ENCODE measurements at regions not wholly inside any gene's neighbourhood (a gene's known extent, or its start where the extent isn't known, plus 50 kb on each side); places are given as distances from the start of the nearest gene placed in this dataset.

DNA sequence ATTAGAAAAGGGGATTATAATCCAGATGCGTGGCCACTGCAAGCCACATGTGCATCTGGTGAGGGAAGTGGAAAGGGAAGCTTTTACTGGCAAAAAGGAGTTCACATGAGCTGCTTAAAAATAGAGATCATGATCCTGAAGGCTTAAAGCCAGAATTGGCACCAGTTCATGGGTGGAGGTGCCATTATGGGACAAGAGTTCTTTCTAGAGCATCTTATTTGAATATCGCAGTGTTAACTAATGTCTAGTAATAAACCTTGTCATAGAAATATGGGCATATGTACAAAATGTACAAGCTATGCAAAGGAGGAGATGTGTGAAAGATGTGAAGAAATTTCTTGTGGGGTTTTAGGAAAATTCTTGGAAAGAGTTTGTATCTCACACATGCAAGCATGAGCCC lies 178.4 kb upstream of the CBLB start (continued):
- TF ChIP-seq, protein P1, sequence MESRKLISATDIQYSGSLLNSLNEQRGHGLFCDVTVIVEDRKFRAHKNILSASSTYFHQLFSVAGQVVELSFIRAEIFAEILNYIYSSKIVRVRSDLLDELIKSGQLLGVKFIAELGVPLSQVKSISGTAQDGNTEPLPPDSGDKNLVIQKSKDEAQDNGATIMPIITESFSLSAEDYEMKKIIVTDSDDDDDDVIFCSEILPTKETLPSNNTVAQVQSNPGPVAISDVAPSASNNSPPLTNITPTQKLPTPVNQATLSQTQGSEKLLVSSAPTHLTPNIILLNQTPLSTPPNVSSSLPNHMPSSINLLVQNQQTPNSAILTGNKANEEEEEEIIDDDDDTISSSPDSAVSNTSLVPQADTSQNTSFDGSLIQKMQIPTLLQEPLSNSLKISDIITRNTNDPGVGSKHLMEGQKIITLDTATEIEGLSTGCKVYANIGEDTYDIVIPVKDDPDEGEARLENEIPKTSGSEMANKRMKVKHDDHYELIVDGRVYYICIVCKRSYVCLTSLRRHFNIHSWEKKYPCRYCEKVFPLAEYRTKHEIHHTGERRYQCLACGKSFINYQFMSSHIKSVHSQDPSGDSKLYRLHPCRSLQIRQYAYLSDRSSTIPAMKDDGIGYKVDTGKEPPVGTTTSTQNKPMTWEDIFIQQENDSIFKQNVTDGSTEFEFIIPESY (IDR thresholded peaks at IDR 0.05) = no peak
- TF ChIP-seq TAF1 (conservative IDR thresholded peaks at IDR 0.05) = no peak
- no peak for TF ChIP-seq YY1 (IDR thresholded peaks at IDR 0.05)
- TF ChIP-seq, protein P2, sequence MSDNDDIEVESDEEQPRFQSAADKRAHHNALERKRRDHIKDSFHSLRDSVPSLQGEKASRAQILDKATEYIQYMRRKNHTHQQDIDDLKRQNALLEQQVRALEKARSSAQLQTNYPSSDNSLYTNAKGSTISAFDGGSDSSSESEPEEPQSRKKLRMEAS (IDR thresholded peaks at IDR 0.05) = no peak
- no peak for TF ChIP-seq SP1 (IDR thresholded peaks at IDR 0.05)
- TF ChIP-seq RAD21 (IDR thresholded peaks at IDR 0.05) = no peak

DNA sequence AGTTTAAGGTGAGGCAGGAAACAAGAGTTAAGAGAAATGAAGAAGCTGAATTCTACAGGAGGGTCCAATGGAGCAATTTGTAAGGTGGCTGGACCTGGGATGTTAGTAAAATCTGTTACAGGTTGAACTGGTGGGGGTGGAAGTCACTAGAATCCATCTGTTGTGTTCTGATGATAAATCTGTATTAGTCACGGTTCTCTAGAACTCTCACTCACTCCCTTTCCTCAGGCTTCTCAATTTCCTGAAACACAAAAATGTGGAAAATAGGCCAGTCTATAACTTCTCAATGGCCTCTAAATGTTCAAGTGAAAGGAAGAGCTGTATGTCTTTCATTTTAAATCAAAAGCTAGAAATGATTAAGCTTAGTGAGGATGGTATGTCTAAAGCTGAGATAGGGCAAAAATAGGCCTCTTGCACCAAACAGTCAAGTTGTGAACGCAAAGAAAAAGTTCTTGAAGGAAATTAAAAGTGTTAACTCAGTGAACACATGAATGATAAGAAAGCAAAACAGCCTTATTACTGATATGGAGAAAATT lies 180.2 kb upstream of the CBLB start:
- 89% methylated on average over 2 of the region's 2 CpGs for WGBS

DNA sequence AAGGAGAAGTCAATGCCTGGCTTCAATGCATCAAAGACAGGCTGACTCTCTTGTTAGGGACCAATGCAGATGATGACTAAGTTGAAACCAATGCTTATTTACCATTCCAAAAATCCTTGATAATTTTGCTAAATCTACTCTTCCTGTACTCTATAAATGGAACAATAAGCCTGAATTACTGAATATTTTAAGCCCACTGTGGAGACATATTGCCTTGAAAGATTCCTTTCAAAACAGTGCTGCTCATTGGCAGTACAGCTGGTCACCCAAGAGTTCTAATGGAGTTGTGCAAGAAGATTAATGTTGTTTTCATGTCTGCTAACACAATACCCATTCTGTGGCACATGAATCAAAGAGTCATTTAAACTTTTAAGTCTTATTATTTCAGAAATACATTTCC lies 181.0 kb upstream of the CBLB start:
- Histone ChIP-seq H3K27me3 (ENCODE audit: control insufficient read depth in 4 of 4, insufficient read depth in 4 of 4, low read length in 3 of 4) (no peaks in the 10 kb centered on the region), H3K9me3 (ENCODE audit: control insufficient read depth in 4 of 4, low read length in 3 of 4) (no peaks in the 10 kb centered on the region), H3K4me3 (ENCODE audit: low read depth in 1 of 3, low read length in 3 of 3) (no peak overlapping the region), H3K9ac (ENCODE audit: low read depth in 1 of 2, low read length in 2 of 2) (no peak overlapping the region), H3K27ac (ENCODE audit: low read depth in 1 of 2, low read length in 2 of 2) (no peak overlapping the region), H3K4me1 (ENCODE audit: control insufficient read depth in 4 of 4, insufficient read depth in 4 of 4, low read length in 3 of 4) (no peaks in the 10 kb centered on the region), H3K36me3 (ENCODE audit: control insufficient read depth in 4 of 4, insufficient read depth in 3 of 4, low read depth in 1 of 4, low read length in 3 of 4) (no peaks in the 10 kb centered on the region)
- TF ChIP-seq FOXA2 (IDR thresholded peaks at IDR 0.05) = no peak
- TF ChIP-seq JUND (IDR thresholded peaks at IDR 0.05) = no peak
- TF ChIP-seq GABPA (IDR thresholded peaks at IDR 0.05 in 1 of 2, conservative IDR thresholded peaks at IDR 0.05 in 1 of 2) = no peak
- no peak for TF ChIP-seq FOXA1 (IDR thresholded peaks at IDR 0.05)
- TF ChIP-seq, protein P3, sequence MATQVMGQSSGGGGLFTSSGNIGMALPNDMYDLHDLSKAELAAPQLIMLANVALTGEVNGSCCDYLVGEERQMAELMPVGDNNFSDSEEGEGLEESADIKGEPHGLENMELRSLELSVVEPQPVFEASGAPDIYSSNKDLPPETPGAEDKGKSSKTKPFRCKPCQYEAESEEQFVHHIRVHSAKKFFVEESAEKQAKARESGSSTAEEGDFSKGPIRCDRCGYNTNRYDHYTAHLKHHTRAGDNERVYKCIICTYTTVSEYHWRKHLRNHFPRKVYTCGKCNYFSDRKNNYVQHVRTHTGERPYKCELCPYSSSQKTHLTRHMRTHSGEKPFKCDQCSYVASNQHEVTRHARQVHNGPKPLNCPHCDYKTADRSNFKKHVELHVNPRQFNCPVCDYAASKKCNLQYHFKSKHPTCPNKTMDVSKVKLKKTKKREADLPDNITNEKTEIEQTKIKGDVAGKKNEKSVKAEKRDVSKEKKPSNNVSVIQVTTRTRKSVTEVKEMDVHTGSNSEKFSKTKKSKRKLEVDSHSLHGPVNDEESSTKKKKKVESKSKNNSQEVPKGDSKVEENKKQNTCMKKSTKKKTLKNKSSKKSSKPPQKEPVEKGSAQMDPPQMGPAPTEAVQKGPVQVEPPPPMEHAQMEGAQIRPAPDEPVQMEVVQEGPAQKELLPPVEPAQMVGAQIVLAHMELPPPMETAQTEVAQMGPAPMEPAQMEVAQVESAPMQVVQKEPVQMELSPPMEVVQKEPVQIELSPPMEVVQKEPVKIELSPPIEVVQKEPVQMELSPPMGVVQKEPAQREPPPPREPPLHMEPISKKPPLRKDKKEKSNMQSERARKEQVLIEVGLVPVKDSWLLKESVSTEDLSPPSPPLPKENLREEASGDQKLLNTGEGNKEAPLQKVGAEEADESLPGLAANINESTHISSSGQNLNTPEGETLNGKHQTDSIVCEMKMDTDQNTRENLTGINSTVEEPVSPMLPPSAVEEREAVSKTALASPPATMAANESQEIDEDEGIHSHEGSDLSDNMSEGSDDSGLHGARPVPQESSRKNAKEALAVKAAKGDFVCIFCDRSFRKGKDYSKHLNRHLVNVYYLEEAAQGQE (IDR thresholded peaks at IDR 0.05) = no peak
- TF ChIP-seq YY1 (IDR thresholded peaks at IDR 0.05) = no peak
- no peak for TF ChIP-seq RXRA (IDR thresholded peaks at IDR 0.05)
- TF ChIP-seq, protein P2 (IDR thresholded peaks at IDR 0.05) = no peak
- TF ChIP-seq, protein P4, sequence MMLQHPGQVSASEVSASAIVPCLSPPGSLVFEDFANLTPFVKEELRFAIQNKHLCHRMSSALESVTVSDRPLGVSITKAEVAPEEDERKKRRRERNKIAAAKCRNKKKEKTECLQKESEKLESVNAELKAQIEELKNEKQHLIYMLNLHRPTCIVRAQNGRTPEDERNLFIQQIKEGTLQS (IDR thresholded peaks at IDR 0.05) = no peak
- no peak for TF ChIP-seq HNF4A (conservative IDR thresholded peaks at IDR 0.05)
- TF ChIP-seq NR2F2 (IDR thresholded peaks at IDR 0.05) = no peak
- no peak for TF ChIP-seq TAF1 (conservative IDR thresholded peaks at IDR 0.05)
- DNase-seq (ENCODE audit: low spot score) = no peak

More for the DNA sequence above, 180.2 kb upstream of the CBLB start:
- no peaks in the 10 kb centered on the region for H3K36me3 ChIP-seq (ENCODE audit: control insufficient read depth in 4 of 4, insufficient read depth in 3 of 4, low read depth in 1 of 4, low read length in 3 of 4)
- no peak overlapping the region for H3K9ac ChIP-seq (ENCODE audit: low read depth in 1 of 2, low read length in 2 of 2)
- no peaks in the 10 kb centered on the region for H3K9me3 ChIP-seq (ENCODE audit: control insufficient read depth in 4 of 4, low read length in 3 of 4)
- H3K27ac ChIP-seq (ENCODE audit: low read depth in 1 of 2, low read length in 2 of 2) = no peak overlapping the region
- H3K4me1 ChIP-seq (ENCODE audit: control insufficient read depth in 4 of 4, insufficient read depth in 4 of 4, low read length in 3 of 4) = no peaks in the 10 kb centered on the region
- DNase-seq (ENCODE audit: low spot score) = no peak
- no peak for TF ChIP-seq FOXA1 (IDR thresholded peaks at IDR 0.05)
- no peaks in the 10 kb centered on the region for H3K27me3 ChIP-seq (ENCODE audit: control insufficient read depth in 4 of 4, insufficient read depth in 4 of 4, low read length in 3 of 4)
- no peak overlapping the region for H3K4me3 ChIP-seq (ENCODE audit: low read depth in 1 of 3, low read length in 3 of 3)

Data from liver (tissue), 7 donors.